GM12878 (cell line): ENCODE measurements at regions not wholly inside any gene's neighbourhood (a gene's known extent, or its start where the extent isn't known, plus 50 kb on each side); places are given as distances from the start of the nearest gene placed in this dataset.

Source experiments
- ASH2L ChIP-seq: fragments of 300-600, 200-600 bp; sonication (generic); IDR thresholded peaks from 2 replicates; pipeline ENCODE4 v1.6.1; 2017; ENCODE audit warnings: low read depth, mild to moderate bottlenecking, borderline replicate concordance
- POLR2A ChIP-seq: IDR thresholded peaks from 2 replicates; pipeline ENCODE4 v1.6.1; 2011; ENCODE audit warnings: low read depth, mild to moderate bottlenecking, low read length
- POLR2AphosphoS2 ChIP-seq: IDR thresholded peaks from 2 replicates; pipeline ENCODE4 v1.6.1; 2011; ENCODE audit warnings: low read depth, mild to moderate bottlenecking, low read length, improper control_type of control experiment, moderate library complexity
- RBBP5 ChIP-seq: fragments of 200-600 bp; sonication (generic); conservative IDR thresholded peaks from 2 replicates; pipeline ENCODE4 v1.6.1; 2016
- ZBTB33 ChIP-seq: fragments of 450-650 bp; IDR thresholded peaks from 2 replicates; pipeline ENCODE4 v1.6.1; 2017; ENCODE audit warnings: mild to moderate bottlenecking
- TF ChIP-seq, protein P1 (sequence below), 3 experiments: IDR thresholded peaks in 2 of 3; conservative IDR thresholded peaks in 1 of 3; 2 replicates each; pipeline ENCODE4 v1.5.1; 2011; ENCODE audit warnings: low read depth in 3 of 3, low read length in 3 of 3, mild to moderate bottlenecking in 3 of 3, control low read depth in 2 of 3, moderate library complexity in 2 of 3, inconsistent platforms in 1 of 3, mixed read lengths in 1 of 3; ENCODE audit not compliant: control insufficient read depth in 2 of 3, insufficient read depth in 1 of 3; ENCODE audit errors: extremely low read depth in 1 of 3

DNA sequence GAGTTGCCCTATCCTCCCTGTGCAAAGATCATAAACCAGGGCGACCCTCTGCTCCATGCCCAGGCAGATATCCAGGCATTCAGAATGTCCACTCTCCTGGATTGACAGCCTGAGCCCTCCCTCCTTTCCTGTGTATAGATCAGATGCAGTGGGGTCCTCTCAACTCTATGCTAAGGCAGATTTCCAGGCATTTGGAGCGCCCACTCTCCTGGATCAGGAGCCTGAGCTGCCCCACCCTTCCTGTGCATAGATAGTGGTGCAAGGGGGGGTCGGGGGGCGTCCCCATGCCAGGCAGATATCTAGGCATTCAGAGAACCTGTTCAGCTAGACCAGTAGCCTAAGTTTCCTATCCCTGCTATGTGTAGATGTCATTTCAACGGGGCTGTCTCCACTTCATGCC lies 941.1 kb downstream of the PCDH19 start:
- no peak for TF ChIP-seq RBBP5
- TF ChIP-seq, protein P1, sequence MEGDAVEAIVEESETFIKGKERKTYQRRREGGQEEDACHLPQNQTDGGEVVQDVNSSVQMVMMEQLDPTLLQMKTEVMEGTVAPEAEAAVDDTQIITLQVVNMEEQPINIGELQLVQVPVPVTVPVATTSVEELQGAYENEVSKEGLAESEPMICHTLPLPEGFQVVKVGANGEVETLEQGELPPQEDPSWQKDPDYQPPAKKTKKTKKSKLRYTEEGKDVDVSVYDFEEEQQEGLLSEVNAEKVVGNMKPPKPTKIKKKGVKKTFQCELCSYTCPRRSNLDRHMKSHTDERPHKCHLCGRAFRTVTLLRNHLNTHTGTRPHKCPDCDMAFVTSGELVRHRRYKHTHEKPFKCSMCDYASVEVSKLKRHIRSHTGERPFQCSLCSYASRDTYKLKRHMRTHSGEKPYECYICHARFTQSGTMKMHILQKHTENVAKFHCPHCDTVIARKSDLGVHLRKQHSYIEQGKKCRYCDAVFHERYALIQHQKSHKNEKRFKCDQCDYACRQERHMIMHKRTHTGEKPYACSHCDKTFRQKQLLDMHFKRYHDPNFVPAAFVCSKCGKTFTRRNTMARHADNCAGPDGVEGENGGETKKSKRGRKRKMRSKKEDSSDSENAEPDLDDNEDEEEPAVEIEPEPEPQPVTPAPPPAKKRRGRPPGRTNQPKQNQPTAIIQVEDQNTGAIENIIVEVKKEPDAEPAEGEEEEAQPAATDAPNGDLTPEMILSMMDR (IDR thresholded peaks at IDR 0.05 in 2 of 3, conservative IDR thresholded peaks at IDR 0.05 in 1 of 3; ENCODE audit: control insufficient read depth in 2 of 3, extremely low read depth in 1 of 3, insufficient read depth in 1 of 3, low read depth in 3 of 3, low read length in 3 of 3) = no peak
- no peak for TF ChIP-seq POLR2AphosphoS2
- TF ChIP-seq ASH2L = no peak
- no peak for TF ChIP-seq ZBTB33
- TF ChIP-seq POLR2A = no peak
